Glutamatergic neuron (in vitro differentiated cells): ENCODE measurements at regions not wholly inside any gene's neighbourhood (a gene's known extent, or its start where the extent isn't known, plus 50 kb on each side); places are given as distances from the start of the nearest gene placed in this dataset.

Experiments used
- DNase-seq: peaks from one replicate; pipeline ENCODE4 v3.0.0; 2022
- H3K27ac Mint-ChIP-seq: one replicate; pipeline ENCODE4 v1.8.0; 2020; ENCODE audit warnings: mild to moderate bottlenecking, mixed read lengths, inconsistent platforms; ENCODE audit not compliant: unreplicated experiment
- H3K27me3 Mint-ChIP-seq: one replicate; pipeline ENCODE4 v1.8.0; 2020; ENCODE audit warnings: mild to moderate bottlenecking, moderate library complexity, mixed read lengths, inconsistent platforms; ENCODE audit not compliant: unreplicated experiment
- H3K36me3 Mint-ChIP-seq: one replicate; pipeline ENCODE4 v1.8.0; 2020; ENCODE audit warnings: mild to moderate bottlenecking, mixed read lengths, inconsistent platforms; ENCODE audit not compliant: unreplicated experiment
- H3K4me1 Mint-ChIP-seq: one replicate; pipeline ENCODE4 v1.8.0; 2020; ENCODE audit warnings: mild to moderate bottlenecking, low read depth, mixed read lengths, inconsistent platforms; ENCODE audit not compliant: unreplicated experiment
- H3K4me3 Mint-ChIP-seq: one replicate; pipeline ENCODE4 v1.8.0; 2020; ENCODE audit warnings: mild to moderate bottlenecking, mixed read lengths, inconsistent platforms; ENCODE audit not compliant: unreplicated experiment
- H3K9me3 Mint-ChIP-seq: one replicate; pipeline ENCODE4 v1.8.0; 2020; ENCODE audit warnings: mild to moderate bottlenecking, moderate library complexity, mixed read lengths, inconsistent platforms; ENCODE audit not compliant: unreplicated experiment
- TF ChIP-seq, protein P1 (sequence below): fragments of 200-600 bp; sonication (generic); IDR thresholded peaks from one replicate; pipeline ENCODE4 v1.5.0; 2021; ENCODE audit not compliant: partially characterized antibody, unreplicated experiment

DNA sequence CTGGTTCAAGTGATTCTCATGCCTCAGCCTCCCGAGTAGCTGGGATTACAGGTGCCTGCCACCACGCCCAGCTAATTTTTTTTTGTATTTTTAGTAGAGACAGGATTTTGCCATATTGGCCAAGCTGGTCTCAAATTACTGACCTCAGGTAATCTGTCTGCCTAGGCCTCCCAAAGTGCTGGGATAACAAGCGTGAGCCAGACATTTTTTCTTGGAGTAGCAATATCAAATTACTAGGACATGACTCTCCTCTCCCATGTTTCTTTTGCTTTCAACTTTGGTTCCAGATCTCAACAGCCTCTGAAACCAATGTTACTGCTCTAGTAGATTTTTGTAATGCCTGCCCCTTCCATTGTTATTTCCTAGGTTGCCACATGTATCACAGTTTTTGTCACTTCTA, 462.0 kb downstream of the GBE1 start:
- Mint-ChIP-seq H3K27ac (no peak overlapping the region), H3K4me3 (no peak overlapping the region), H3K27me3 (no peaks in the 10 kb centered on the region), H3K4me1 (no peaks in the 10 kb centered on the region), H3K36me3 (no peaks in the 10 kb centered on the region), H3K9me3 (no peaks in the 10 kb centered on the region)
- TF ChIP-seq, protein P1, sequence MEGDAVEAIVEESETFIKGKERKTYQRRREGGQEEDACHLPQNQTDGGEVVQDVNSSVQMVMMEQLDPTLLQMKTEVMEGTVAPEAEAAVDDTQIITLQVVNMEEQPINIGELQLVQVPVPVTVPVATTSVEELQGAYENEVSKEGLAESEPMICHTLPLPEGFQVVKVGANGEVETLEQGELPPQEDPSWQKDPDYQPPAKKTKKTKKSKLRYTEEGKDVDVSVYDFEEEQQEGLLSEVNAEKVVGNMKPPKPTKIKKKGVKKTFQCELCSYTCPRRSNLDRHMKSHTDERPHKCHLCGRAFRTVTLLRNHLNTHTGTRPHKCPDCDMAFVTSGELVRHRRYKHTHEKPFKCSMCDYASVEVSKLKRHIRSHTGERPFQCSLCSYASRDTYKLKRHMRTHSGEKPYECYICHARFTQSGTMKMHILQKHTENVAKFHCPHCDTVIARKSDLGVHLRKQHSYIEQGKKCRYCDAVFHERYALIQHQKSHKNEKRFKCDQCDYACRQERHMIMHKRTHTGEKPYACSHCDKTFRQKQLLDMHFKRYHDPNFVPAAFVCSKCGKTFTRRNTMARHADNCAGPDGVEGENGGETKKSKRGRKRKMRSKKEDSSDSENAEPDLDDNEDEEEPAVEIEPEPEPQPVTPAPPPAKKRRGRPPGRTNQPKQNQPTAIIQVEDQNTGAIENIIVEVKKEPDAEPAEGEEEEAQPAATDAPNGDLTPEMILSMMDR, result no peak
- DNase-seq, result no peak

GRCh38 chr3:81295906-81296577, 465.4 kb downstream of the GBE1 start:
- Mint-ChIP-seq H3K4me1 (no peaks in the 10 kb centered on the region), H3K27me3 (no peaks in the 10 kb centered on the region), H3K27ac (no peak overlapping the region), H3K9me3 (no peaks in the 10 kb centered on the region), H3K36me3 (no peaks in the 10 kb centered on the region), H3K4me3 (no peak overlapping the region)
- no peak for DNase-seq
- TF ChIP-seq, protein P1, result no peak

DNA sequence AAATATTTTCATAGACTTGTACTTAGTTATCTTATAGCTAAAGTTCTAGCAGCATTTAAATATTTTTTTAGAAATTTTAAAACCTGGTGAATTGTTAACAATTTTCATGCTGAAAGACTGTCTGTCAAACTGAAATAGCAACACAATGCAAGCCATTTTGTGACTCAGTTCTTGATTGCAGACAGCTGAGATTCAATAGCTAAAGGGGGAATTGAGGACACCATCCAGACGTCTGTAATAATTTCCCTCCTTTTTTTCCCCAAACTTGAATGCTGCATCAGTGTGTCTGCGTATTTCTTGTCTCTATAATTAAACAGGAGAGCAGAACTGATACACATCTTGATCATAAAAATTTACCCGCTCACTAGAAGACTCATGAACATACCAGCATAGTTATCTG, 468.3 kb downstream of the GBE1 start:
- Mint-ChIP-seq H3K36me3 (no peaks in the 10 kb centered on the region), H3K4me3 (no peak overlapping the region), H3K27me3 (no peaks in the 10 kb centered on the region), H3K27ac (no peak overlapping the region), H3K4me1 (no peaks in the 10 kb centered on the region), H3K9me3 (no peaks in the 10 kb centered on the region)
- DNase-seq, result no peak
- TF ChIP-seq, protein P1, result no peak

GRCh38 chr3:81291586-81291985, 469.9 kb downstream of the GBE1 start:
- TF ChIP-seq, protein P1, result no peak
- Mint-ChIP-seq H3K9me3 (no peaks in the 10 kb centered on the region), H3K27me3 (no peaks in the 10 kb centered on the region), H3K36me3 (no peaks in the 10 kb centered on the region), H3K27ac (no peak overlapping the region), H3K4me1 (no peaks in the 10 kb centered on the region), H3K4me3 (no peak overlapping the region)
- no peak for DNase-seq

DNA sequence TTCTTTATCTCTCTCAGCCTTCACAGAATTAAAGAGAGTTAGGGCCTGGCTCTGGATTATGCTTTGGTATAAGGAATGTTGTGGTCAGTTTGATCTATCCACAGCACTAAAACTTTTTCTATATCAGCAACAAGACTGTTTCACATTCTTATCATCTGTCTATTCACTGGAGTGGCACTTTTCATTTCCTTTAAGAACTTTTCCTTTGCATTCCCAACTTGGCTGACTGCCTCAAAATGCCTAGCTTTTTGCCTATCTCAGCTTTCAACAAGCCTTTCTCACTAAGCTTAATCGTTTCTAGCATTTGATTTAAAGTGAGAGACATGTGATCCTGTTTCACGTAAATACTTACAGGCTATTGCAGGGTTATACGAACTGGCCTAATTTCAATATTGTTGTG, 471.8 kb downstream of the GBE1 start:
- no peaks in the 10 kb centered on the region for H3K36me3 Mint-ChIP-seq
- DNase-seq, result no peak
- H3K4me3 Mint-ChIP-seq, result no peak overlapping the region
- no peaks in the 10 kb centered on the region for H3K27me3 Mint-ChIP-seq
- H3K4me1 Mint-ChIP-seq, result no peaks in the 10 kb centered on the region
- TF ChIP-seq, protein P1, result no peak
- H3K27ac Mint-ChIP-seq, result no peak overlapping the region
- no peaks in the 10 kb centered on the region for H3K9me3 Mint-ChIP-seq
